Keratinocyte (primary cell): ENCODE measurements at regions not wholly inside any gene's neighbourhood (a gene's known extent, or its start where the extent isn't known, plus 50 kb on each side); places are given as distances from the start of the nearest gene placed in this dataset.

Source experiments
- DNase-seq: peaks from one replicate; pipeline ENCODE4 v3.0.0-alpha.2; 2011; ENCODE audit warnings: low read depth, missing footprints, low spot score
- FAIRE-seq: peaks from 2 replicates; lab custom pipeline; 2011; peaks lifted over from hg19 to GRCh38; lab: Jason Lieb, UNC
- H2AFZ ChIP-seq: 2 replicates; pipeline ENCODE4 v1.6.0; 2012; ENCODE audit warnings: low read length, control low read depth, inconsistent platforms; ENCODE audit not compliant: control insufficient read depth
- H3K27ac ChIP-seq: 2 replicates; pipeline ENCODE4 v1.5.1; 2011; ENCODE audit warnings: low read length; ENCODE audit not compliant: control insufficient read depth, insufficient read depth
- H3K27me3 ChIP-seq: 3 replicates; pipeline ENCODE4 v1.6.0; 2011; ENCODE audit warnings: low read length; ENCODE audit not compliant: control insufficient read depth, insufficient read depth; ENCODE audit errors: extremely low read depth
- H3K36me3 ChIP-seq, 2 experiments: 2 replicates in 1 of 2; 3 replicates in 1 of 2; pipeline ENCODE4 v1.5.1; 2011; ENCODE audit warnings: low read length in 2 of 2, mild to moderate bottlenecking in 1 of 2; ENCODE audit not compliant: control insufficient read depth in 2 of 2, insufficient read depth in 2 of 2; ENCODE audit errors: extremely low read depth in 1 of 2
- H3K4me1 ChIP-seq: 3 replicates; pipeline ENCODE4 v1.5.1; 2011; ENCODE audit warnings: low read length; ENCODE audit not compliant: control insufficient read depth, insufficient read depth; ENCODE audit errors: extremely low read depth
- H3K4me2 ChIP-seq: 3 replicates; pipeline ENCODE4 v1.6.0; 2011; ENCODE audit warnings: low read depth, low read length; ENCODE audit not compliant: control insufficient read depth, insufficient read depth; ENCODE audit errors: extremely low read depth
- H3K4me3 ChIP-seq, 3 experiments: fragments of 200-600 bp in 1 of 3; sonication (generic) in 1 of 3; 2 replicates in 2 of 3; 3 replicates in 1 of 3; pipeline ENCODE4 v1.5.1; 2011 to 2016; ENCODE audit warnings: low read length in 3 of 3, mild to moderate bottlenecking in 3 of 3, control low read depth in 2 of 3, inconsistent platforms in 1 of 3, low read depth in 1 of 3, mixed read lengths in 1 of 3, mixed run types in 1 of 3, moderate library complexity in 1 of 3; ENCODE audit not compliant: control insufficient read depth in 2 of 3, insufficient read depth in 2 of 3; ENCODE audit errors: extremely low read depth in 1 of 3
- H3K79me2 ChIP-seq: 2 replicates; pipeline ENCODE4 v1.6.0; 2012; ENCODE audit warnings: low read length; ENCODE audit not compliant: control insufficient read depth, insufficient read depth
- H3K9ac ChIP-seq: 3 replicates; pipeline ENCODE4 v1.6.0; 2011; ENCODE audit warnings: low read length; ENCODE audit not compliant: control insufficient read depth, insufficient read depth; ENCODE audit errors: extremely low read depth
- H3K9me1 ChIP-seq: 3 replicates; pipeline ENCODE4 v1.6.0; 2011; ENCODE audit warnings: low read length; ENCODE audit not compliant: control insufficient read depth, insufficient read depth; ENCODE audit errors: extremely low read depth
- H3K9me3 ChIP-seq: 2 replicates; pipeline ENCODE4 v1.5.1; 2012; ENCODE audit warnings: low read depth, low read length; ENCODE audit not compliant: control insufficient read depth
- H4K20me1 ChIP-seq: 3 replicates; pipeline ENCODE4 v1.6.0; 2011; ENCODE audit warnings: low read length; ENCODE audit not compliant: control insufficient read depth, insufficient read depth; ENCODE audit errors: extremely low read depth
- CTCF ChIP-seq, 3 experiments: IDR thresholded peaks in 1 of 3; conservative IDR thresholded peaks in 1 of 3; optimal IDR thresholded peaks in 1 of 3; 2 replicates in 2 of 3; 3 replicates in 1 of 3; pipeline versions ENCODE3 to v1.5.1; 2011; ENCODE audit warnings: low read length in 3 of 3, mild to moderate bottlenecking in 3 of 3, moderate library complexity in 2 of 3, control low read depth in 1 of 3, inconsistent platforms in 1 of 3; ENCODE audit not compliant: insufficient read depth in 2 of 3; ENCODE audit errors: extremely low read depth in 1 of 3
- EZH2 ChIP-seq: IDR thresholded peaks from one replicate; pipeline ENCODE4 v1.6.1; 2012; ENCODE audit warnings: inconsistent platforms, mild to moderate bottlenecking, low read length, moderate library complexity
- dilution Hi-C: fragments of 300-500 bp; cut with MboI; formaldehyde crosslinking; loops from one replicate; pipeline ENCODE4 v1.7.0; 2020; ENCODE audit warnings: low sequenced_read_pairs; ENCODE audit not compliant: extremely low pct_ligation_motif_present

- dilution Hi-C loops, result no loop called here
- Histone ChIP-seq H3K9me3 (no peaks in the 10 kb centered on the region), H3K27ac (peak overlapping the region; percentile 50), H3K4me3 (no peak overlapping the region), H3K27me3 (no peaks in the 10 kb centered on the region), H2AFZ (peak overlapping the region; percentile 12), H3K9me1 (no peaks in the 10 kb centered on the region), H3K36me3 (no peaks in the 10 kb centered on the region), H4K20me1 (no peaks in the 10 kb centered on the region), H3K9ac (peak overlapping the region; percentile 18), H3K4me1 (peaks cover 36% of the 10 kb centered on the region), H3K4me2 (peak overlapping the region; percentile 43), H3K79me2 (no peaks in the 10 kb centered on the region)
- TF ChIP-seq CTCF (optimal IDR thresholded peaks at IDR 0.05 in 1 of 3, IDR thresholded peaks at IDR 0.05 in 1 of 3, conservative IDR thresholded peaks at IDR 0.05 in 1 of 3; ENCODE audit: extremely low read depth in 1 of 3, insufficient read depth in 2 of 3, low read length in 3 of 3) (no peak), EZH2 (no peak)
- peak; percentile 78 for FAIRE-seq
- DNase-seq, result no peak
Measured at GRCh38 chr18:59961070-59961469, 61.3 kb downstream of the PMAIP1 start.

- TF ChIP-seq CTCF (optimal IDR thresholded peaks at IDR 0.05 in 1 of 3, IDR thresholded peaks at IDR 0.05 in 1 of 3, conservative IDR thresholded peaks at IDR 0.05 in 1 of 3; ENCODE audit: extremely low read depth in 1 of 3, insufficient read depth in 2 of 3, low read length in 3 of 3) (no peak), EZH2 (no peak)
- FAIRE-seq (no peak), DNase-seq (no peak)
- no peaks in the 10 kb centered on the region for H3K9me1 ChIP-seq
- dilution Hi-C loops, result no loop called here
- peaks cover 36% of the 10 kb centered on the region for H3K4me1 ChIP-seq
- no peaks in the 10 kb centered on the region for H3K36me3 ChIP-seq
- H3K27ac ChIP-seq, result no peak overlapping the region
- H3K27me3 ChIP-seq, result no peaks in the 10 kb centered on the region
- no peak overlapping the region for H3K4me3 ChIP-seq
- H3K9me3 ChIP-seq, result no peaks in the 10 kb centered on the region
- H3K79me2 ChIP-seq, result no peaks in the 10 kb centered on the region
- H4K20me1 ChIP-seq, result no peaks in the 10 kb centered on the region
- H3K9ac ChIP-seq, result no peak overlapping the region
- H2AFZ ChIP-seq, result no peak overlapping the region
- no peak overlapping the region for H3K4me2 ChIP-seq
Measured at GRCh38 chr18:59960272-59960671, 60.5 kb downstream of the PMAIP1 start.
